ENCODE measurements at regions not wholly inside any gene's neighbourhood (a gene's known extent, or its start where the extent isn't known, plus 50 kb on each side); places are given as distances from the start of the nearest gene placed in this dataset.

- Histone ChIP-seq H3K4me3 (ENCODE audit: low read depth, low read length) (no peak overlapping the region), H3K27ac (no peak overlapping the region), H3K36me3 (replicated peaks) (no peaks in the 10 kb centered on the region), H3K27me3 (replicated peaks) (no peaks in the 10 kb centered on the region)
- DNase-seq = no peak
- in situ Hi-C loops (cut with HindIII; ENCODE audit: low pct_ligation_motif_present, low sequenced_read_pairs) = no loop called here
- TF ChIP-seq CTCF (IDR thresholded peaks at IDR 0.05; ENCODE audit: low read depth, low read length, missing control alignments) = peak; percentile 24
These were observed 1126.9 kb downstream of the JRKL start for GRCh38 chr11:97516688-97517087.

- no peak for TF ChIP-seq CTCF (IDR thresholded peaks at IDR 0.05; ENCODE audit: low read depth, low read length, missing control alignments)
- in situ Hi-C loops (cut with HindIII; ENCODE audit: low pct_ligation_motif_present, low sequenced_read_pairs) = no loop called here
- no peak for DNase-seq
These were observed 1135.5 kb downstream of the JRKL start for GRCh38 chr11:97525273-97525672.

GRCh38 chr11:97537407-97538150 lies 1147.8 kb downstream of the JRKL start:
- Histone ChIP-seq H3K27ac (no peak overlapping the region), H3K4me3 (ENCODE audit: low read depth, low read length) (no peak overlapping the region), H3K36me3 (replicated peaks) (no peaks in the 10 kb centered on the region), H3K27me3 (replicated peaks) (no peaks in the 10 kb centered on the region)
- in situ Hi-C loops (cut with HindIII; ENCODE audit: low pct_ligation_motif_present, low sequenced_read_pairs) = no loop called here
- DNase-seq = no peak
- no peak for TF ChIP-seq CTCF (IDR thresholded peaks at IDR 0.05; ENCODE audit: low read depth, low read length, missing control alignments)

More at GRCh38 chr11:97525273-97525672, 1135.5 kb downstream of the JRKL start:
- Histone ChIP-seq H3K36me3 (replicated peaks) (no peaks in the 10 kb centered on the region), H3K27ac (no peak overlapping the region), H3K4me3 (ENCODE audit: low read depth, low read length) (no peak overlapping the region), H3K27me3 (replicated peaks) (no peaks in the 10 kb centered on the region)

- DNase-seq = no peak
- H3K27me3 ChIP-seq (replicated peaks) = no peaks in the 10 kb centered on the region
- no peaks in the 10 kb centered on the region for H3K36me3 ChIP-seq (replicated peaks)
- in situ Hi-C loops (cut with HindIII; ENCODE audit: low pct_ligation_motif_present, low sequenced_read_pairs) = no loop called here
- H3K4me3 ChIP-seq (ENCODE audit: low read depth, low read length) = no peak overlapping the region
- H3K27ac ChIP-seq = no peak overlapping the region
- TF ChIP-seq CTCF (IDR thresholded peaks at IDR 0.05; ENCODE audit: low read depth, low read length, missing control alignments) = no peak
These were observed 1154.6 kb downstream of the JRKL start for GRCh38 chr11:97544431-97544830.

- no peak for TF ChIP-seq CTCF (IDR thresholded peaks at IDR 0.05; ENCODE audit: low read depth, low read length, missing control alignments)
- H3K4me3 ChIP-seq (ENCODE audit: low read depth, low read length) = no peak overlapping the region
- H3K27ac ChIP-seq = no peak overlapping the region
- no peaks in the 10 kb centered on the region for H3K36me3 ChIP-seq (replicated peaks)
- no peaks in the 10 kb centered on the region for H3K27me3 ChIP-seq (replicated peaks)
- no peak for DNase-seq
- in situ Hi-C loops (cut with HindIII; ENCODE audit: low pct_ligation_motif_present, low sequenced_read_pairs) = no loop called here
These were observed 1158.5 kb downstream of the JRKL start for GRCh38 chr11:97548280-97548679.

- peak; percentile 50 for TF ChIP-seq CTCF (IDR thresholded peaks at IDR 0.05; ENCODE audit: low read depth, low read length, missing control alignments)
- no peak overlapping the region for H3K4me3 ChIP-seq (ENCODE audit: low read depth, low read length)
- no peaks in the 10 kb centered on the region for H3K27me3 ChIP-seq (replicated peaks)
- peak; percentile 5 for DNase-seq
- no peak overlapping the region for H3K27ac ChIP-seq
- in situ Hi-C loops (cut with HindIII; ENCODE audit: low pct_ligation_motif_present, low sequenced_read_pairs) = no loop called here
- no peaks in the 10 kb centered on the region for H3K36me3 ChIP-seq (replicated peaks)
These were observed 1167.6 kb downstream of the JRKL start for GRCh38 chr11:97557399-97557798.

Measured in brain microvascular endothelial cell (primary cell).